Stimulated activated CD4-positive, alpha-beta T cell treated with anti-CD3 and anti-CD28 coated beads, TNF-alpha, amount 100 ng/mL, for 48 hours (primary cell): ENCODE measurements at regions not wholly inside any gene's neighbourhood (a gene's known extent, or its start where the extent isn't known, plus 50 kb on each side); places are given as distances from the start of the nearest gene placed in this dataset.

Experiments used
- DNase-seq, 3 donors: peaks; one replicate each; pipeline ENCODE4 v3.0.0-alpha.2; 2020; ENCODE audit warnings: low read depth in 3 of 3

- DNase-seq, result no peak
These were observed 137.8 kb upstream of the GAS1 start for GRCh38 chr9:87085073-87085472.

GRCh38 chr9:87085521-87085920 lies 138.2 kb upstream of the GAS1 start:
- DNase-seq, result no peak

GRCh38 chr9:87086221-87086818 lies 139.0 kb upstream of the GAS1 start:
- no peak for DNase-seq

- no peak for DNase-seq
These were observed 139.9 kb upstream of the GAS1 start for GRCh38 chr9:87087197-87087596.

- no peak for DNase-seq
These were observed 140.9 kb upstream of the GAS1 start for GRCh38 chr9:87088192-87088591.

- DNase-seq, result no peak
These were observed 141.5 kb upstream of the GAS1 start for GRCh38 chr9:87088621-87089365.

- no peak for DNase-seq
These were observed 142.2 kb upstream of the GAS1 start for GRCh38 chr9:87089506-87089905.

GRCh38 chr9:87089929-87090328 lies 142.6 kb upstream of the GAS1 start:
- DNase-seq, result no peak

GRCh38 chr9:87093777-87094176 lies 146.5 kb upstream of the GAS1 start:
- no peak for DNase-seq

- DNase-seq, result no peak
These were observed 148.6 kb upstream of the GAS1 start for GRCh38 chr9:87095951-87096350.

- DNase-seq, result no peak
These were observed 149.2 kb upstream of the GAS1 start for GRCh38 chr9:87096506-87096905.

- DNase-seq, result no peak
These were observed 149.9 kb upstream of the GAS1 start for GRCh38 chr9:87097238-87097637.

- DNase-seq, result no peak
These were observed 152.1 kb upstream of the GAS1 start for GRCh38 chr9:87099407-87099806.

- no peak for DNase-seq
These were observed 152.7 kb upstream of the GAS1 start for GRCh38 chr9:87100001-87100400.

GRCh38 chr9:87102126-87102525 lies 154.8 kb upstream of the GAS1 start:
- DNase-seq, result no peak

- no peak for DNase-seq
These were observed 159.8 kb upstream of the GAS1 start for GRCh38 chr9:87107072-87107471.

GRCh38 chr9:87108661-87109060 lies 161.4 kb upstream of the GAS1 start:
- no peak for DNase-seq

GRCh38 chr9:87109231-87109631 lies 161.9 kb upstream of the GAS1 start:
- DNase-seq, result no peak

GRCh38 chr9:87109851-87110250 lies 162.5 kb upstream of the GAS1 start:
- DNase-seq, result no peak

- DNase-seq, result no peak
These were observed 163.7 kb upstream of the GAS1 start for GRCh38 chr9:87111010-87111409.

- no peak for DNase-seq
These were observed 165.3 kb upstream of the GAS1 start for GRCh38 chr9:87112656-87113055.

- no peak for DNase-seq
These were observed 166.6 kb upstream of the GAS1 start for GRCh38 chr9:87113874-87114273.

- DNase-seq, result no peak
These were observed 168.5 kb upstream of the GAS1 start for GRCh38 chr9:87115785-87116184.

GRCh38 chr9:87116492-87116891 lies 169.2 kb upstream of the GAS1 start:
- DNase-seq, result no peak
